ENCODE measurements at regions not wholly inside any gene's neighbourhood (a gene's known extent, or its start where the extent isn't known, plus 50 kb on each side); places are given as distances from the start of the nearest gene placed in this dataset.

DNA sequence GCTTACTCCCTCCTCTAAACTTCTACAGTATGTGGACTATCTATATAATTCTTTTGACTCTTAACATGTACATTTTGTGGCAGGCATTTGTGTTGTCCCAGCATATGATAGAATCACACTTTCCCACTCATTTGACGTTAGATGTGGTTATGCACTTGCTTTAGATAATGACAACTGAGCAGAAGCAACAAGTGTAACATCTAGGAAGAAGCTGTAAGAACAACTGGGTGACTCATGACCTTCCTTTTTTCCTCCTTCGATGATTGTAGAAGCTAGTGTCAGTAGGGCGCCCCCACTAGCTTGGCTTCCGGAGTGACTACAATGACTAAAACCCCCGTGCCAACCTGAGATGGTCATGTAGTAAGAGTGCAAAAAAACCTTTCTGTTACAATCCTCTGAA is 74.6 kb upstream of the CEP85L start:
- TF ChIP-seq CTCF (IDR thresholded peaks at IDR 0.05) (no peak), POLR2A (IDR thresholded peaks at IDR 0.05) (no peak)
